Activated T-cell treated with anti-CD3 and anti-CD28 coated beads for 48 hours (primary cell): ENCODE measurements at regions not wholly inside any gene's neighbourhood (a gene's known extent, or its start where the extent isn't known, plus 50 kb on each side); places are given as distances from the start of the nearest gene placed in this dataset.
A peak's percentile ranks its signal among the peaks of the same experiment; 100 is the strongest.

Source experiments
- DNase-seq: peaks from one replicate; pipeline ENCODE4 v3.0.0-alpha.2; 2020; ENCODE audit warnings: low read depth

- DNase-seq: peak; percentile 15
Observed at GRCh38 chr14:75333606-75334548, 55.2 kb downstream of the FOS start.

- DNase-seq: no peak
Observed at GRCh38 chr14:75334549-75335051, 56.0 kb downstream of the FOS start.

- no peak for DNase-seq
Observed at GRCh38 chr14:75335571-75335970, 56.9 kb downstream of the FOS start.

- no peak for DNase-seq
Observed at GRCh38 chr14:75338398-75338797, 59.8 kb downstream of the FOS start.

- DNase-seq: no peak
Observed at GRCh38 chr14:75339059-75339458, 60.4 kb downstream of the FOS start.

GRCh38 chr14:75340921-75341320 is 62.3 kb downstream of the FOS start:
- no peak for DNase-seq

- DNase-seq: no peak
Observed at GRCh38 chr14:75341620-75342019, 63.0 kb downstream of the FOS start.

GRCh38 chr14:75342762-75343599 is 64.4 kb downstream of the FOS start:
- no peak for DNase-seq

GRCh38 chr14:75343911-75344310 is 65.3 kb downstream of the FOS start:
- DNase-seq: no peak

- DNase-seq: no peak
Observed at GRCh38 chr14:75344411-75344810, 65.8 kb downstream of the FOS start.

- no peak for DNase-seq
Observed at GRCh38 chr14:75350505-75351060, 72.0 kb downstream of the FOS start.

GRCh38 chr14:75359098-75359497 is 68.7 kb upstream of the JDP2 start:
- no peak for DNase-seq

GRCh38 chr14:75361041-75361440 is 66.8 kb upstream of the JDP2 start:
- DNase-seq: no peak

- DNase-seq: no peak
Observed at GRCh38 chr14:75361751-75362433, 65.9 kb upstream of the JDP2 start.

GRCh38 chr14:75363130-75363529 is 64.7 kb upstream of the JDP2 start:
- DNase-seq: no peak

- DNase-seq: no peak
Observed at GRCh38 chr14:75363570-75364227, 64.1 kb upstream of the JDP2 start.

- no peak for DNase-seq
Observed at GRCh38 chr14:75365116-75365515, 62.7 kb upstream of the JDP2 start.

- DNase-seq: no peak
Observed at GRCh38 chr14:75366963-75367362, 60.9 kb upstream of the JDP2 start.

GRCh38 chr14:75368333-75368732 is 59.5 kb upstream of the JDP2 start:
- no peak for DNase-seq

GRCh38 chr14:75369506-75369905 is 58.3 kb upstream of the JDP2 start:
- no peak for DNase-seq
